ENCODE measurements at regions not wholly inside any gene's neighbourhood (a gene's known extent, or its start where the extent isn't known, plus 50 kb on each side); places are given as distances from the start of the nearest gene placed in this dataset.

- H3K9me3 ChIP-seq = no peaks in the 10 kb centered on the region
- no peak overlapping the region for H3K4me3 ChIP-seq (replicated peaks in 1 of 3)
- H3K27ac ChIP-seq = no peak overlapping the region
- no peaks in the 10 kb centered on the region for H3K4me1 ChIP-seq
- H3K36me3 ChIP-seq = no peaks in the 10 kb centered on the region
- no peak for DNase-seq
- intact Hi-C loops (cut with DNase I) = no loop called here
- TF ChIP-seq POLR2A (IDR thresholded peaks at IDR 0.05) (no peak), CTCF (IDR thresholded peaks at IDR 0.05) (no peak)
- H3K27me3 ChIP-seq = no peaks in the 10 kb centered on the region
- WGBS, 2 donors = 86 to 90% methylated on average over 4 of the region's 4 CpGs
Measured at GRCh38 chr3:168828014-168828413, 732.3 kb upstream of the GOLIM4 start.

DNA sequence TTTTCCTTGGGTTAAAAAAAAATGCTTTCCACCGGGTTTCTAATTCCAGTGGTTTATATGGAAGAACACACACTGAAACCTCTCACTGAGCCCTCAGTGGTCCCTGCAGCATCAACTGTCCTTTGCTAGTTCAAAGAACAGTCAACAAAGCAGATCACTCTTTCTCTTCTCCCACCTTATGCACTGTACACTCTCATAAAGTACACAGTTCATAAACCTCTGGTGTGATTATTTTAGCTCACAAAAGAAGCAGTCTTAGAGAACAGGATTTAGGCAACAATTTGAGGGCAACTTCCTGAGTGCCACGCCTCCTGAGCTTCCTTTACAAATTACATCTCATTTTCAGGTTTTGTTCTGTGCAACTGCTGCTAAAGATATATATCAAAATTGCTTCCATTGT lies 728.4 kb upstream of the GOLIM4 start:
- TF ChIP-seq CTCF (IDR thresholded peaks at IDR 0.05) = no peak
- Histone ChIP-seq H3K4me1 (no peaks in the 10 kb centered on the region), H3K4me3 (replicated peaks in 1 of 3) (no peak overlapping the region), H3K27ac (no peak overlapping the region), H3K9me3 (no peaks in the 10 kb centered on the region), H3K27me3 (no peaks in the 10 kb centered on the region), H3K36me3 (no peaks in the 10 kb centered on the region)
- 72 to 87% methylated on average over 2 of the region's 2 CpGs for WGBS, 2 donors
- intact Hi-C loops (cut with DNase I) = no loop called here
- DNase-seq = no peak

DNA sequence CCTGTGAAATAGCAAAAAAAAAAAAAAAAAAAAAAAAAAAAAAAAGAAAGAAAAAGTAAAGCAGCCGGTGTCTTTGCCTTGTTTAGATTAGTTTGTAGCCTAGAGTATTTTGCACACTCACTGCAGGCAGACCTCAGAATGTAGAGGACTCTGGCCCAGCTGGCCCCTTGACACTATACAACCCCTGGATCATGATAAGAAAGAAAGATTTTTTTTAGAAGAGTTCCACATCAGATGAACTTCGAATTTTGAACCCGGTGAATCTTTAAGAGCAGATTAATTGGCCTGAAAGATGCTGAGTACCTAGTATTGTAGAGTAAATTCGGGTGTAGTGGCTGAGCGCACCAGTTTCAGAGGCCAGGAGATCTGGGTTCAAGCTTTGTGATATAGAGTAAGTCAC lies 727.7 kb upstream of the GOLIM4 start:
- 90% methylated on average over 5 of the region's 5 CpGs for WGBS, 2 donors
- DNase-seq = no peak
- H3K9me3 ChIP-seq = no peaks in the 10 kb centered on the region
- H3K27ac ChIP-seq = no peak overlapping the region
- no peaks in the 10 kb centered on the region for H3K36me3 ChIP-seq
- H3K4me3 ChIP-seq (replicated peaks in 1 of 3) = no peak overlapping the region
- H3K4me1 ChIP-seq = no peaks in the 10 kb centered on the region
- no peaks in the 10 kb centered on the region for H3K27me3 ChIP-seq
- intact Hi-C loops (cut with DNase I) = no loop called here
- TF ChIP-seq CTCF (IDR thresholded peaks at IDR 0.05) (no peak), POLR2A (IDR thresholded peaks at IDR 0.05) (no peak)

DNA sequence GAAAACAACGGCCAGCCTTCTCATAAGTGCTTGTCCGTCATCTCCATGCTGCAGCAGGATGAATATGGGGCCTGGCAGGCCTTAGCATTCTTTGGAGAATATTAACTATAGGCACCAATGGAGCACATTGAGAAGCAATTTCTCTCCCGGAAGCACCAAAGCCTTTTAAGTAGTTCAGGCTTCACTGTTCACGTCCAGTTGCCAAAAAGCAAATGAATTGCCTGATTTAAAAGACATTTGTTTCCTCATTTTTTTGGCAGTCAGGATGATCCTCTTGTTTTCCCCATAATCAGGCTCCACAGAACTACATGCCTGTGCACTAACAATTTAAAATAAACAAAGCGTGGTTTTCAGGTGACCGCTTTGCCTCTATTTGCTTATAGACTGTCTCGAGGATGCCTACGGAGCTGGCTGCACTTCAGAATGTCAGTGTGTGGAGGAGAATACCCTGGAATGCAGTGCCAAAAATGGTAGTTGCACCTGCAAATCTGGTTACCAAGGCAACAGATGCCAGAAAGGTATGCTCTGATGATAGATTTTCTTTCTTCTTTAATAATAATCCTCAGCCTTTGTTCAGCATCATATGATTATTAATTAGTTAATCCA lies 725.2 kb upstream of the GOLIM4 start:
- Histone ChIP-seq H3K27ac (no peak overlapping the region), H3K36me3 (no peaks in the 10 kb centered on the region), H3K27me3 (no peaks in the 10 kb centered on the region), H3K4me3 (replicated peaks in 1 of 3) (no peak overlapping the region), H3K9me3 (no peaks in the 10 kb centered on the region), H3K4me1 (no peaks in the 10 kb centered on the region)
- no peak for DNase-seq
- 57 to 61% methylated on average over 8 of the region's 8 CpGs for WGBS, 2 donors
- intact Hi-C loops (cut with DNase I) = no loop called here
- TF ChIP-seq CTCF (IDR thresholded peaks at IDR 0.05) = no peak

- H3K27ac ChIP-seq = no peak overlapping the region
- no peak overlapping the region for H3K4me3 ChIP-seq (replicated peaks in 1 of 3)
- DNase-seq = no peak
- TF ChIP-seq CTCF (IDR thresholded peaks at IDR 0.05) (no peak), POLR2A (IDR thresholded peaks at IDR 0.05) (no peak)
- no peaks in the 10 kb centered on the region for H3K36me3 ChIP-seq
- no peaks in the 10 kb centered on the region for H3K27me3 ChIP-seq
- WGBS, 2 donors = 94 to 95% methylated on average over 4 of the region's 4 CpGs
- intact Hi-C loops (cut with DNase I) = no loop called here
- no peaks in the 10 kb centered on the region for H3K4me1 ChIP-seq
- no peaks in the 10 kb centered on the region for H3K9me3 ChIP-seq
Measured at GRCh38 chr3:168817177-168817576, 721.5 kb upstream of the GOLIM4 start.

Data from thyroid gland (tissue), 4 donors.